Breast epithelium (tissue), 4 donors: ENCODE measurements at regions not wholly inside any gene's neighbourhood (a gene's known extent, or its start where the extent isn't known, plus 50 kb on each side); places are given as distances from the start of the nearest gene placed in this dataset.

Experiments
- DNase-seq, 2 donors: peaks; one replicate each; pipeline ENCODE4 v3.0.0-alpha.2; 2019; ENCODE audit warnings: low spot score in 2 of 2
- H3K27ac ChIP-seq, 2 donors: fragments of 200-600 bp; sonication (generic) in 1 of 2; one replicate each; pipeline ENCODE4 v1.5.1; 2016 to 2019; ENCODE audit warnings: mild to moderate bottlenecking in 1 of 2
- H3K27me3 ChIP-seq, 2 donors: fragments of 200-600 bp; sonication (generic) in 1 of 2; one replicate each; pipeline versions ENCODE4 v1.5.1 to v1.6.0; 2017 to 2019; ENCODE audit warnings: control low read depth in 1 of 2, mild to moderate bottlenecking in 1 of 2
- H3K36me3 ChIP-seq: fragments of 200-600 bp; one replicate; pipeline ENCODE4 v1.5.1; 2019
- H3K4me1 ChIP-seq, 2 donors: fragments of 200-600 bp; sonication (generic); one replicate each; pipeline ENCODE4 v1.5.1; 2016 to 2019; ENCODE audit warnings: control low read depth in 1 of 2
- H3K4me3 ChIP-seq, 3 donors: fragments of 200-600 bp; sonication (generic); 1 replicate in 2 of 3; 2 replicates in 1 of 3; pipeline ENCODE4 v1.5.1; 2016 to 2019; ENCODE audit warnings: mild to moderate bottlenecking in 3 of 3, moderate library complexity in 2 of 3
- H3K9me3 ChIP-seq, 2 donors: fragments of 200-600 bp; sonication (generic) in 1 of 2; one replicate each; pipeline ENCODE4 v1.5.1; 2016 to 2019; ENCODE audit warnings: control low read depth in 1 of 2
- POLR2A ChIP-seq: fragments of 450-650 bp; IDR thresholded peaks from one replicate; pipeline ENCODE4 v1.6.1; 2016; ENCODE audit warnings: antibody characterized with exemption, mild to moderate bottlenecking, moderate library complexity
- POLR2AphosphoS5 ChIP-seq, 3 donors: sonication (generic); formaldehyde crosslinking; IDR thresholded peaks; one replicate each; pipeline ENCODE4 v1.6.1; 2017; ENCODE audit warnings: antibody characterized with exemption in 3 of 3
- intact Hi-C: fragments of 100-400 bp; cut with DNase I; formaldehyde crosslinking; loops from one replicate; pipeline ENCODE4 v1.15.1; 2023; ENCODE audit warnings: low total_unique reads
- TF ChIP-seq, protein P1 (sequence below), 3 donors: fragments of 450-650 bp; IDR thresholded peaks; one replicate each; pipeline ENCODE4 v1.5.1; 2016 to 2017; ENCODE audit warnings: antibody characterized with exemption in 3 of 3, mild to moderate bottlenecking in 3 of 3, moderate library complexity in 3 of 3

DNA sequence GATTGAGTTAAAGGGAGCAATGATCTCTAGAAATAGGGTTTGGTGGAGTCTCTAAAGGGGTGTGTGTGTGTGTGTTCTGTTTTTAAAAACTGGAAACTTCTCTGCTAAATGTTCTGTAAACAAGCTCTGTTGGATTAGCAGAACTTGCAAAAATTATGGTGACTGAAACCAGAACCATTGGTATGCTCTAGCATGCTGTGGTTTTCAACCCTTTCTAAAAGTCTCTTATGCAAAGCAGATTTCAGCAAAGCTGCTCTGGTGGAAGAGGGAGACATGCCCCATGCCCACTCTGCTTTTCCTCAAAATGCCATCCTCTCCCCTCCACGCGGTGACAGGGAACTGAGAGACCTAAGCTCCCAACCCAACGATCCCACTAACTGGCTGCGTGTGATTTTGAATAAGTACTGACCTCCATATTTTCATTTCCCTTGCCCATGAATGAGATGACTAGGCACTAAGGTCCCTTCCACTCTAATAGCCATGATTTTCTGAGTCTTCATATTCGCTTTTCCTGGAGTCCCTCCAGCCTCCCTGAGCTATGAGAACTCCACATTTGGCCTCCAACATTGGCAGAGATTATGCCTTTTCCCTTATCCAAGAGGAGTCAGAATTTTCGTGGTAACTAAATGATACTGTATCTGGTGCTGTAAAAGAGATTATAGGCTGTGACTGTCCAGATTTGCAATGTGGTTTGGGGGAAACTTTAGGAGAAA lies 117.3 kb upstream of the PALS2 start:
- intact Hi-C loops, result no loop called here
- Histone ChIP-seq H3K27ac (no peak overlapping the region), H3K4me3 (no peak overlapping the region), H3K36me3 (no peaks in the 10 kb centered on the region), H3K9me3 (no peaks in the 10 kb centered on the region), H3K4me1 (no peaks in the 10 kb centered on the region), H3K27me3 (no peaks in the 10 kb centered on the region)
- DNase-seq, result no peak
- TF ChIP-seq POLR2AphosphoS5 (IDR thresholded peaks at IDR 0.05) (no peak), POLR2A (no peak)
- TF ChIP-seq, protein P1, sequence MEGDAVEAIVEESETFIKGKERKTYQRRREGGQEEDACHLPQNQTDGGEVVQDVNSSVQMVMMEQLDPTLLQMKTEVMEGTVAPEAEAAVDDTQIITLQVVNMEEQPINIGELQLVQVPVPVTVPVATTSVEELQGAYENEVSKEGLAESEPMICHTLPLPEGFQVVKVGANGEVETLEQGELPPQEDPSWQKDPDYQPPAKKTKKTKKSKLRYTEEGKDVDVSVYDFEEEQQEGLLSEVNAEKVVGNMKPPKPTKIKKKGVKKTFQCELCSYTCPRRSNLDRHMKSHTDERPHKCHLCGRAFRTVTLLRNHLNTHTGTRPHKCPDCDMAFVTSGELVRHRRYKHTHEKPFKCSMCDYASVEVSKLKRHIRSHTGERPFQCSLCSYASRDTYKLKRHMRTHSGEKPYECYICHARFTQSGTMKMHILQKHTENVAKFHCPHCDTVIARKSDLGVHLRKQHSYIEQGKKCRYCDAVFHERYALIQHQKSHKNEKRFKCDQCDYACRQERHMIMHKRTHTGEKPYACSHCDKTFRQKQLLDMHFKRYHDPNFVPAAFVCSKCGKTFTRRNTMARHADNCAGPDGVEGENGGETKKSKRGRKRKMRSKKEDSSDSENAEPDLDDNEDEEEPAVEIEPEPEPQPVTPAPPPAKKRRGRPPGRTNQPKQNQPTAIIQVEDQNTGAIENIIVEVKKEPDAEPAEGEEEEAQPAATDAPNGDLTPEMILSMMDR (IDR thresholded peaks at IDR 0.05), result no peak

DNA sequence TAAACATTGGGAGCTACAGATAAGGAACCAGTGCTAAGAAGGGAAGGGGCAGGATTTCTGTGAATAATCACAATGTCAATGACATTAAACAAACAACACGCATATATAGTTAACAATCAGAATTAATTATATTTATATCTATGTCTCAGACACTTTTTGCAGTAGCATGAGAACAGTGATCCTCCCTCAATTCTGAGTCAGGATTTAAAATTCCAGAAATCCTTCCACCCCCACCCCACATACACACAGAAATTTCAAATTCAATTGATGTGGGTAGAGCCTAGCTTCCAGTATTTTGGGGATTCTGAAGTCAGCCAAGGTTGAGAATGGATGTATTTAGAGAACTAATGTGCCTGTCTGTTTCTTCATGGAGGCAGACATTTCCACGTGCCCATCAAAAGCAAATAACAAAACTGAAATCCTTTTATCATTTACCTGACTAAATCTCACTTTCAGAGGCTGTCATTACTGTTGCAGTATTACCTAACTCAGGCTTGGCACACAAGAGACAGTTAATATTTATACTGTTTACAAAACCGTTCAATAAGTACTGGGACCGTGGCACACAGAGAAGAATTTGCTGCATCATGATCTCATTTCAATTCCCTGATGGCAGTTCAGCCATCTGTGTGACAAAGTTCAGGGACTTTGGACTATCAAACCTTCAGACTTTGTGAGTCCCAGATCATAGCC lies 116.6 kb upstream of the PALS2 start:
- H3K9me3 ChIP-seq, result no peaks in the 10 kb centered on the region
- TF ChIP-seq POLR2AphosphoS5 (IDR thresholded peaks at IDR 0.05) (no peak), POLR2A (no peak)
- TF ChIP-seq, protein P1 (IDR thresholded peaks at IDR 0.05), result no peak
- no peak overlapping the region for H3K4me3 ChIP-seq
- H3K36me3 ChIP-seq, result no peaks in the 10 kb centered on the region
- no peaks in the 10 kb centered on the region for H3K4me1 ChIP-seq
- no peak for DNase-seq
- no peak overlapping the region for H3K27ac ChIP-seq
- H3K27me3 ChIP-seq, result no peaks in the 10 kb centered on the region
- intact Hi-C loops, result no loop called here

DNA sequence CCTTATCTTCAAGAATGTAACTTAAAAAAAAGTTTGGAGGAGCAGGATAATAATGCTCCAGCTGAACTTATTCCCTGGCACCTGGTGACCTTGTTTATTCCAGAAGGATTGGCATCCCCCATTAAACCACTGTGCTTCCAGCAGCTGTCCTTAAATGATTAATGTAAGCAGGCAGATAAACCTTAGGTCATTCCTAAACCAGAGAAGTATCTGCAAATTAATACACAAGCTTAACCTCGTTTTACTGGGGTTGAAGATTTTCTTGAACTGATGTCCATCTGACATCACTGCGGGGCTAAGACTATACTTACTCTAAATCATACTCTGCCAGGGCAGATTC lies 116.1 kb upstream of the PALS2 start:
- no peak for DNase-seq
- TF ChIP-seq, protein P1 (IDR thresholded peaks at IDR 0.05), result no peak
- TF ChIP-seq POLR2A, result no peak
- TF ChIP-seq POLR2AphosphoS5 (IDR thresholded peaks at IDR 0.05), result no peak
- Histone ChIP-seq H3K4me1 (no peaks in the 10 kb centered on the region), H3K27ac (no peak overlapping the region), H3K4me3 (no peak overlapping the region), H3K36me3 (no peaks in the 10 kb centered on the region), H3K9me3 (no peaks in the 10 kb centered on the region), H3K27me3 (no peaks in the 10 kb centered on the region)
- intact Hi-C loops, result no loop called here

DNA sequence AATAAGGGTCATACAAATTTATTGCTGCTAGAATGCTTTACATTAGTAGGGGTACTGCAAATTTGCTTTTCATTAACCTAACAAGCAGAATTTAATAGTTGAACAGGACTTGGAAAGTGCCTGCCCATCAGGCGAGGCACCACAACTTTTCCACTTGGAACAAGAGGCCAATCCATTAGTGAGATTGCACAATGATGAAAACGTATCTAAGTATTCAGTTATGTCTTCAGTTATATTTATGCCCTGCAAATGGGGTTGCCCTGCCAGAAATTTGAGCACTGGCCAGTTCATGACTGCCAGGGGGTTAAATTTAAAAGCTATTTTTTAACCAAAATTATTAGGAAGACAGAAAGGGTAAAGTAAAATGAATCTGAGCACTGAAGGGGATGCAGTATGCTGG lies 111.1 kb upstream of the PALS2 start:
- Histone ChIP-seq H3K9me3 (no peaks in the 10 kb centered on the region), H3K27me3 (no peaks in the 10 kb centered on the region), H3K36me3 (no peaks in the 10 kb centered on the region), H3K27ac (no peak overlapping the region), H3K4me3 (no peak overlapping the region), H3K4me1 (no peaks in the 10 kb centered on the region)
- no peak for DNase-seq
- TF ChIP-seq POLR2AphosphoS5 (IDR thresholded peaks at IDR 0.05), result no peak
- TF ChIP-seq, protein P1 (IDR thresholded peaks at IDR 0.05), result no peak
- no peak for TF ChIP-seq POLR2A
- intact Hi-C loops, result no loop called here

DNA sequence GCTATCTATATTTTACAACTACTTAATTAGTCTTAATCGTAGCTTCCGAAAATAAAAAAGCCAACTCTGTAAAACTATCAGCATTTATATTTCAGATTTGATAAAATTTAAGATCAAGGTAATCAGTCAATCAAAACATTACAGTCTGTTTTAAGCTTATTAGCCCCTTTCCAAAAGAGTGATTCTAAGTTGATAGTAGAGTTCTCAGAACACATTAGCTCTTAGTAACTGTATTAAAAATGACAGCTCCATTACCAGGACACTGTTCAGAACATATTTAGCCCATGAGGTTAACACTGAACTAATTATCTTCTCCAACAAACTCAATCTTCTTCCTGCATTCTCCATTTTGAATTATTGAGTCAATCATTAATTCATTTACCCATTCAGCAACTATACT lies 110.3 kb upstream of the PALS2 start:
- Histone ChIP-seq H3K27ac (no peak overlapping the region), H3K9me3 (no peaks in the 10 kb centered on the region), H3K27me3 (no peaks in the 10 kb centered on the region), H3K4me3 (no peak overlapping the region), H3K36me3 (no peaks in the 10 kb centered on the region), H3K4me1 (no peaks in the 10 kb centered on the region)
- no peak for TF ChIP-seq POLR2A
- TF ChIP-seq, protein P1 (IDR thresholded peaks at IDR 0.05), result no peak
- no peak for DNase-seq
- intact Hi-C loops, result no loop called here
